Neural crest cell (in vitro differentiated cells): ENCODE measurements at regions not wholly inside any gene's neighbourhood (a gene's known extent, or its start where the extent isn't known, plus 50 kb on each side); places are given as distances from the start of the nearest gene placed in this dataset.
"Not testable (repeated sequence)": the region's sequence is repeated elsewhere in the genome, so short reads cannot be mapped to it uniquely, and the experiment has no call there.

ENCODE experiments used
- DNase-seq: peaks from one replicate; pipeline ENCODE4 v3.0.0; 2021; ENCODE audit warnings: low read depth, mixed read lengths, low spot score
- H3K27ac Mint-ChIP-seq: one replicate; pipeline ENCODE4 v1.8.0; 2021; ENCODE audit warnings: mild to moderate bottlenecking, mixed read lengths; ENCODE audit not compliant: unreplicated experiment
- H3K27me3 Mint-ChIP-seq: 2 replicates; pipeline ENCODE4 v1.8.0; 2021; ENCODE audit warnings: low read depth, mild to moderate bottlenecking, mixed read lengths
- H3K36me3 Mint-ChIP-seq: 2 replicates; pipeline ENCODE4 v1.8.0; 2021; ENCODE audit warnings: low read depth, mild to moderate bottlenecking, mixed read lengths
- H3K4me1 Mint-ChIP-seq: 2 replicates; pipeline ENCODE4 v1.8.0; 2021; ENCODE audit warnings: mixed read lengths
- H3K4me3 Mint-ChIP-seq: one replicate; pipeline ENCODE4 v1.8.0; 2021; ENCODE audit warnings: mild to moderate bottlenecking, mixed read lengths
- H3K9me3 Mint-ChIP-seq: 2 replicates; pipeline ENCODE4 v1.8.0; 2021; ENCODE audit warnings: mixed read lengths
- CTCF ChIP-seq: fragments of 200-600 bp; sonication (generic); conservative IDR thresholded peaks from 2 replicates; pipeline ENCODE4 v1.5.0; 2021; ENCODE audit warnings: antibody characterized with exemption, mild to moderate bottlenecking

GRCh38 chr10:4154191-4154715 is 369.2 kb upstream of the KLF6 start:
- peaks cover 12% of the 10 kb centered on the region for H3K4me1 Mint-ChIP-seq
- no peaks in the 10 kb centered on the region for H3K9me3 Mint-ChIP-seq
- DNase-seq, result no peak
- TF ChIP-seq CTCF, result no peak
- no peak overlapping the region for H3K4me3 Mint-ChIP-seq
- H3K27me3 Mint-ChIP-seq, result no peaks in the 10 kb centered on the region
- H3K27ac Mint-ChIP-seq, result no peak overlapping the region
- H3K36me3 Mint-ChIP-seq, result peaks cover 2% of the 10 kb centered on the region

DNA sequence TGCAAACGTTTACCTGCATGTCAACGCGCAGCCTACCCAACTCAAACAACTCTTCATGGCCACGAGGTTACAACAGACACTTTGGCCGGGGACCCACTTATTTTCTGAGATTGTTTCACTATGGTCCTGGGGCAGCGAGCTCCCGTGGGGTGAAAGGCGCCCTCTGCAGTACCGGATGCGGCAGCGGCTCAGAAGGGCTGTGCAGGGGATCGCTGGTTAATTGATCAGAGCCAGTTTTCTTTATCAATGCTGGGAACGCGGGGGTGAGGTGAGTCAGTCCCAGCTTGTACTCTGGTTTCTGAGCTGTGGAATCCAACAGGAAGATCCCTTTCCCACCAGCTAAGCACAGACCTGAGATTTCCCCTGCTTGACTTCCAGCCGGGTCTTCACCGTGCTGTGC is 366.5 kb upstream of the KLF6 start:
- peaks cover 12% of the 10 kb centered on the region for H3K4me1 Mint-ChIP-seq
- no peaks in the 10 kb centered on the region for H3K9me3 Mint-ChIP-seq
- H3K36me3 Mint-ChIP-seq, result peaks cover 2% of the 10 kb centered on the region
- TF ChIP-seq CTCF, result peak; percentile 15
- no peaks in the 10 kb centered on the region for H3K27me3 Mint-ChIP-seq
- H3K4me3 Mint-ChIP-seq, result no peak overlapping the region
- no peak for DNase-seq
- no peak overlapping the region for H3K27ac Mint-ChIP-seq

GRCh38 chr10:4150676-4151075 is 365.7 kb upstream of the KLF6 start:
- Mint-ChIP-seq H3K4me3 (no peak overlapping the region), H3K27me3 (no peaks in the 10 kb centered on the region), H3K36me3 (peaks cover 2% of the 10 kb centered on the region), H3K9me3 (no peaks in the 10 kb centered on the region), H3K27ac (no peak overlapping the region), H3K4me1 (peaks cover 10% of the 10 kb centered on the region)
- no peak for DNase-seq
- no peak for TF ChIP-seq CTCF

DNA sequence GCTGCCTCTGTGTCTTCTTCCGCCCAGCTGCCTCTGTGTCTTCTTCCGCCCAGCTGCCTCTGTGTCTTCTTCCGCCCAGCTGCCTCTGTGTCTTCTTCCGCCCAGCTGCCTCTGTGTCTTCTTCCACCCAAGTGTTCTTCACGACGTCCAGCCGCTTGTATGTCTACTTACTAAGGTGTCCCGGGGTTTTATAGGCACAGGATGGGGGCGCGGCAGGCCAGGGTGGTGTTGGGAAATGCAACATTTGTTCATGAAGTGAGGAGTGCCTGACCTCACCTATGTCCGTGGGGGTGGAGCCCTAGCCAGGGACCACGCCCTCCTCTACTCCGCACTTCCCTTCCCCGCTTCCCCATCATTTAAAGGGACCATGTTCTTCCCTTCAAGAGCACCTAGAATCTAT is 364.5 kb upstream of the KLF6 start:
- H3K9me3 Mint-ChIP-seq, H3K4me1 Mint-ChIP-seq, H3K4me3 Mint-ChIP-seq, DNase-seq, H3K27ac Mint-ChIP-seq, H3K27me3 Mint-ChIP-seq, H3K36me3 Mint-ChIP-seq: not testable (repeated sequence)

DNA sequence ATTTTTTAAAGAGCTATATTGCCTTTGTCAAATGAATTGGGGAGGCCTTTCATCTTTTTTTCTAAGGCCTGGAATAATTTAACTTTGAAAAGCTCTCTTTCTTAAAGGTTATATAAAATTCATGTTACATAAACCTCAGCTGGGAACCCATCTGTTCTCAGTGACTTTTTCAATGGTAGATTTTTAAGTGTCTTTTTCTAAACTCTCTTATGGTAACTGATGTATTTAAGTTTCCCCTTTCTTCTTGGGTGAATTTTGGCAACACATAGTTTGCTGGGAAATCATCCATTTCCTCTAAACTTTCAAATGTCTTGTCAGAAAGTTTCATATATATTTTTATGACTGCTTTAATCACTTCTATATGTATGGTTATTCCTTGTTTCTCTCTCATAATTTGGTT is 362.2 kb upstream of the KLF6 start:
- H3K9me3 Mint-ChIP-seq, result no peaks in the 10 kb centered on the region
- no peak for TF ChIP-seq CTCF
- peaks cover 5% of the 10 kb centered on the region for H3K4me1 Mint-ChIP-seq
- no peak for DNase-seq
- no peak overlapping the region for H3K27ac Mint-ChIP-seq
- H3K36me3 Mint-ChIP-seq, result peaks cover 2% of the 10 kb centered on the region
- H3K4me3 Mint-ChIP-seq, result no peak overlapping the region
- H3K27me3 Mint-ChIP-seq, result no peaks in the 10 kb centered on the region

- H3K27ac Mint-ChIP-seq, result no peak overlapping the region
- H3K9me3 Mint-ChIP-seq, result peaks cover 7% of the 10 kb centered on the region
- no peak overlapping the region for H3K4me3 Mint-ChIP-seq
- H3K27me3 Mint-ChIP-seq, result no peaks in the 10 kb centered on the region
- DNase-seq, result no peak
- peaks cover 6% of the 10 kb centered on the region for H3K36me3 Mint-ChIP-seq
- peaks cover 5% of the 10 kb centered on the region for H3K4me1 Mint-ChIP-seq
- no peak for TF ChIP-seq CTCF
These were observed 359.8 kb upstream of the KLF6 start for GRCh38 chr10:4144817-4145216.
